ENCODE measurements at regions not wholly inside any gene's neighbourhood (a gene's known extent, or its start where the extent isn't known, plus 50 kb on each side); places are given as distances from the start of the nearest gene placed in this dataset.

GRCh38 chr5:142532781-142533176 lies 153.1 kb downstream of the FGF1 start:
- TF ChIP-seq CTCF (IDR thresholded peaks at IDR 0.05; ENCODE audit: low read depth, low read length) (no peak), EZH2phosphoT487 (IDR thresholded peaks at IDR 0.05; ENCODE audit: low read depth) (no peak)
